NB4 (cell line): ENCODE measurements at regions not wholly inside any gene's neighbourhood (a gene's known extent, or its start where the extent isn't known, plus 50 kb on each side); places are given as distances from the start of the nearest gene placed in this dataset.

Source experiments
- MYC ChIP-seq: IDR thresholded peaks from 2 replicates; pipeline ENCODE4 v1.6.1; 2011; ENCODE audit warnings: low read depth, low read length
- POLR2A ChIP-seq: IDR thresholded peaks from 2 replicates; pipeline ENCODE4 v1.6.1; 2011; ENCODE audit warnings: mild to moderate bottlenecking; ENCODE audit not compliant: insufficient read length; ENCODE audit errors: extremely low read depth
- TF ChIP-seq, protein P1 (sequence below): IDR thresholded peaks from one replicate; pipeline ENCODE4 v1.5.1; 2012; ENCODE audit warnings: low read depth, low read length

DNA sequence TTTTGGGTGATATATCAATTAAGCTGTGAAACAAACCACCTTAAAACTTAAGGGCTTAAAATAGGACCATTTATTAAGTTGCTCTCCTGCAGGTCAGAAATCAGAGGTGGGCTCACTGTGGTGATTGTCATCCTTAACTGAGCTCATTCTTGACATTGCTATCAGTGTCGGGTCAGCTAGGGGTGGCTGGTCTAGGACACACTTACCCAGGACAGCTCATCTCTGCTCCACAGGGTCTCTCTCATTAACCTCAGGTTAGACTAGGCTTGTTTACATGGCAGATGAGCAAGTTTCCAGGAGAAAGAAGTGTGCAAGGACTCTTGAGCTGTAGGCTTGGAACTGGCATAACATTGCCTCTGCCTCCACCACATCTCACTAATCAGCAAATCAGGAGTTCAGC, 601.0 kb upstream of the RAG2 start:
- TF ChIP-seq MYC: no peak
- TF ChIP-seq, protein P1, sequence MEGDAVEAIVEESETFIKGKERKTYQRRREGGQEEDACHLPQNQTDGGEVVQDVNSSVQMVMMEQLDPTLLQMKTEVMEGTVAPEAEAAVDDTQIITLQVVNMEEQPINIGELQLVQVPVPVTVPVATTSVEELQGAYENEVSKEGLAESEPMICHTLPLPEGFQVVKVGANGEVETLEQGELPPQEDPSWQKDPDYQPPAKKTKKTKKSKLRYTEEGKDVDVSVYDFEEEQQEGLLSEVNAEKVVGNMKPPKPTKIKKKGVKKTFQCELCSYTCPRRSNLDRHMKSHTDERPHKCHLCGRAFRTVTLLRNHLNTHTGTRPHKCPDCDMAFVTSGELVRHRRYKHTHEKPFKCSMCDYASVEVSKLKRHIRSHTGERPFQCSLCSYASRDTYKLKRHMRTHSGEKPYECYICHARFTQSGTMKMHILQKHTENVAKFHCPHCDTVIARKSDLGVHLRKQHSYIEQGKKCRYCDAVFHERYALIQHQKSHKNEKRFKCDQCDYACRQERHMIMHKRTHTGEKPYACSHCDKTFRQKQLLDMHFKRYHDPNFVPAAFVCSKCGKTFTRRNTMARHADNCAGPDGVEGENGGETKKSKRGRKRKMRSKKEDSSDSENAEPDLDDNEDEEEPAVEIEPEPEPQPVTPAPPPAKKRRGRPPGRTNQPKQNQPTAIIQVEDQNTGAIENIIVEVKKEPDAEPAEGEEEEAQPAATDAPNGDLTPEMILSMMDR: no peak
- TF ChIP-seq POLR2A: no peak
